ENCODE measurements at regions not wholly inside any gene's neighbourhood (a gene's known extent, or its start where the extent isn't known, plus 50 kb on each side); places are given as distances from the start of the nearest gene placed in this dataset.

GRCh38 chr7:46900312-46901263 lies 681.3 kb downstream of the TNS3 start:
- H3K27ac ChIP-seq (ENCODE audit: low read depth in 1 of 2, low read length in 2 of 2), result no peak overlapping the region
- H3K36me3 Mint-ChIP-seq (ENCODE audit: low read depth), result no peaks in the 10 kb centered on the region
- H3K9me3 ChIP-seq (ENCODE audit: control insufficient read depth in 1 of 2, insufficient read depth in 1 of 2, low read length in 2 of 2), result peaks cover 0 to 7% of the 10 kb centered on the region in 2 experiments
- no peaks in the 10 kb centered on the region for H3K27me3 Mint-ChIP-seq
- H3K4me3 ChIP-seq (ENCODE audit: low read length), result no peak overlapping the region
- no peaks in the 10 kb centered on the region for H3K4me1 Mint-ChIP-seq (ENCODE audit: low read depth)
- H3K27me3 ChIP-seq (ENCODE audit: control insufficient read depth in 1 of 2, insufficient read depth in 2 of 2, low read length in 2 of 2), result no peaks in the 10 kb centered on the region
- ChIA-PET CTCF (no interaction called here), POLR2A (no interaction called here)
- no peak for ATAC-seq (ENCODE audit: poor library complexity)
- H3K4me3 Mint-ChIP-seq, result no peak overlapping the region
- no peak for DNase-seq
- H3K9me3 Mint-ChIP-seq, result peaks cover 8% of the 10 kb centered on the region
- TF ChIP-seq, protein P1, sequence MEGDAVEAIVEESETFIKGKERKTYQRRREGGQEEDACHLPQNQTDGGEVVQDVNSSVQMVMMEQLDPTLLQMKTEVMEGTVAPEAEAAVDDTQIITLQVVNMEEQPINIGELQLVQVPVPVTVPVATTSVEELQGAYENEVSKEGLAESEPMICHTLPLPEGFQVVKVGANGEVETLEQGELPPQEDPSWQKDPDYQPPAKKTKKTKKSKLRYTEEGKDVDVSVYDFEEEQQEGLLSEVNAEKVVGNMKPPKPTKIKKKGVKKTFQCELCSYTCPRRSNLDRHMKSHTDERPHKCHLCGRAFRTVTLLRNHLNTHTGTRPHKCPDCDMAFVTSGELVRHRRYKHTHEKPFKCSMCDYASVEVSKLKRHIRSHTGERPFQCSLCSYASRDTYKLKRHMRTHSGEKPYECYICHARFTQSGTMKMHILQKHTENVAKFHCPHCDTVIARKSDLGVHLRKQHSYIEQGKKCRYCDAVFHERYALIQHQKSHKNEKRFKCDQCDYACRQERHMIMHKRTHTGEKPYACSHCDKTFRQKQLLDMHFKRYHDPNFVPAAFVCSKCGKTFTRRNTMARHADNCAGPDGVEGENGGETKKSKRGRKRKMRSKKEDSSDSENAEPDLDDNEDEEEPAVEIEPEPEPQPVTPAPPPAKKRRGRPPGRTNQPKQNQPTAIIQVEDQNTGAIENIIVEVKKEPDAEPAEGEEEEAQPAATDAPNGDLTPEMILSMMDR (IDR thresholded peaks at IDR 0.05), result no peak
- H3K36me3 ChIP-seq (ENCODE audit: insufficient read depth, low read length), result no peaks in the 10 kb centered on the region
- intact Hi-C loops (cut with DNase I, micrococcal nuclease), result no loop called here
- no peaks in the 10 kb centered on the region for H3K4me1 ChIP-seq (ENCODE audit: insufficient read depth, low read length)
- H3K27ac Mint-ChIP-seq, result no peak overlapping the region

DNA sequence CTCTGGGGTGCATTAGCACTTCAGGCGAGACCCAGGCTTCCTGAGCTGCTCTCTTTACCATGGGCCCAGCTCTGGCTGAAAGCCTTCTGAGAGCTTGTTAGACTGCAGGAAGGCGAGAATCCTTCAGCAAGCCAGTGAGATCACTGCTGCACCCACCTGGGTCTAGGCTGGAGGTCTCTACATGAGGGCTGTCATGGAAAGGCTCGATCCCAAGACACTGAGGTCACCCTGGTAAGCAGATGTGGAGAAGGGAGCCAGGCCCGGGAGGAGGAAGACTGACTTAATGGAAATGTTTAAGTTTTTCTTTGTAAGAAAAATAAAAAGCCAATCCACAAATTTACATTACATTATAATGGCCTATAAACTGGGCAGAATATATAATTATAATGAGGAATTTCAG lies 684.5 kb downstream of the TNS3 start:
- no peak for DNase-seq
- no peaks in the 10 kb centered on the region for H3K27me3 ChIP-seq (ENCODE audit: control insufficient read depth in 1 of 2, insufficient read depth in 2 of 2, low read length in 2 of 2)
- no peak for ATAC-seq (ENCODE audit: poor library complexity)
- POLR2A ChIA-PET, result no interaction called here
- H3K4me3 Mint-ChIP-seq, result no peak overlapping the region
- peaks cover 0 to 7% of the 10 kb centered on the region in 2 experiments for H3K9me3 ChIP-seq (ENCODE audit: control insufficient read depth in 1 of 2, insufficient read depth in 1 of 2, low read length in 2 of 2)
- H3K27ac ChIP-seq (ENCODE audit: low read depth in 1 of 2, low read length in 2 of 2), result no peak overlapping the region
- no peaks in the 10 kb centered on the region for H3K36me3 Mint-ChIP-seq (ENCODE audit: low read depth)
- no peaks in the 10 kb centered on the region for H3K4me1 Mint-ChIP-seq (ENCODE audit: low read depth)
- H3K27ac Mint-ChIP-seq, result no peak overlapping the region
- intact Hi-C loops (cut with DNase I, micrococcal nuclease), result no loop called here
- TF ChIP-seq, protein P1 (IDR thresholded peaks at IDR 0.05), result no peak
- no peak overlapping the region for H3K4me3 ChIP-seq (ENCODE audit: low read length)
- no peaks in the 10 kb centered on the region for H3K27me3 Mint-ChIP-seq
- CTCF ChIA-PET, result no interaction called here
- no peaks in the 10 kb centered on the region for H3K36me3 ChIP-seq (ENCODE audit: insufficient read depth, low read length)
- no peaks in the 10 kb centered on the region for H3K4me1 ChIP-seq (ENCODE audit: insufficient read depth, low read length)
- H3K9me3 Mint-ChIP-seq, result peaks cover 8% of the 10 kb centered on the region

DNA sequence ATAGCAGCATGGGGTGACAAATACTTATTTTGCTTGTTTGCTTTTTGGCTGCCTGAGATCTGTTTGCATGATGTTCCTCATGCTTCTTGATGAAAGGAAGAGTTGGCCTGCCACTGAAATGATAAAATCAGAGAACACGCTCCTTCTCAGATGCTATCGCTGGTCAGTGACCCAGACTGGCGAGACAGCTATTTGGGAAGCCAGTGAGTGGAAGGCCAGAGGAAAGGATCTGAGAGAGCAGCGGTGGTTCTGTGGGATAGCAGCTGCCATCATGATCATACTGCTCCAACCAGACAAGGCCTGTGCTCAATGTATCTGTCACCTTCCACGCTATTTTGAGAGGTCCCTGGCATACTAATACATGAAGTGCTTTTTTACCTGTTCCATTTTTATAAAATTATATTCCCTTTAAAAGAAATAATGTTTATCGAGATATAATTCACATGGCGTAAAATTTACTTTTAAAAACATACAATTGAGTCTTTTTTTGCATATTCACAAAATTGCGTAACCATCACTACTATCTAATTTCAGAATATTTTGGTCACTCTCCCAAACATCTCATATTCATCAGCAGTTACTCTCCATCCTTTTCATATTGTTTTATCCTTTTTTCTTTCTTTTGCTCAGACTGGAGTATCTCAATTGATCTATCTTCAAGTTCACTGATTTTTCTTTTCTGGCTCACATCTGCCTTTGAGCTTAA lies 695.1 kb downstream of the TNS3 start:
- ATAC-seq (ENCODE audit: poor library complexity) (no peak), DNase-seq (no peak)
- TF ChIP-seq, protein P1 (IDR thresholded peaks at IDR 0.05), result no peak
- Histone ChIP-seq H3K4me3 (ENCODE audit: low read length) (no peak overlapping the region), H3K36me3 (ENCODE audit: insufficient read depth, low read length) (no peaks in the 10 kb centered on the region), H3K4me1 (ENCODE audit: insufficient read depth, low read length) (no peaks in the 10 kb centered on the region), H3K27ac (ENCODE audit: low read depth in 1 of 2, low read length in 2 of 2) (no peak overlapping the region), H3K27me3 (ENCODE audit: control insufficient read depth in 1 of 2, insufficient read depth in 2 of 2, low read length in 2 of 2) (no peaks in the 10 kb centered on the region), H3K9me3 (ENCODE audit: control insufficient read depth in 1 of 2, insufficient read depth in 1 of 2, low read length in 2 of 2) (no peaks in the 10 kb centered on the region)
- Mint-ChIP-seq H3K27ac (no peak overlapping the region), H3K9me3 (peaks cover 15% of the 10 kb centered on the region), H3K27me3 (no peaks in the 10 kb centered on the region), H3K36me3 (ENCODE audit: low read depth) (no peaks in the 10 kb centered on the region), H3K4me3 (no peak overlapping the region), H3K4me1 (ENCODE audit: low read depth) (no peaks in the 10 kb centered on the region)
- ChIA-PET CTCF (no interaction called here), POLR2A (no interaction called here)
- intact Hi-C loops (cut with DNase I, micrococcal nuclease), result no loop called here

All from CD4-positive, alpha-beta T cell (primary cell).